Epithelial cell of prostate (primary cell): ENCODE measurements at regions not wholly inside any gene's neighbourhood (a gene's known extent, or its start where the extent isn't known, plus 50 kb on each side); places are given as distances from the start of the nearest gene placed in this dataset.

Experiments
- DNase-seq: peaks from one replicate; pipeline ENCODE4 v3.0.0-alpha.2; 2011; ENCODE audit warnings: low read depth, low spot score
- H3K27ac ChIP-seq: fragments of 450-650 bp; 2 replicates; pipeline ENCODE4 v1.5.1; 2017; ENCODE audit warnings: mild to moderate bottlenecking

DNA sequence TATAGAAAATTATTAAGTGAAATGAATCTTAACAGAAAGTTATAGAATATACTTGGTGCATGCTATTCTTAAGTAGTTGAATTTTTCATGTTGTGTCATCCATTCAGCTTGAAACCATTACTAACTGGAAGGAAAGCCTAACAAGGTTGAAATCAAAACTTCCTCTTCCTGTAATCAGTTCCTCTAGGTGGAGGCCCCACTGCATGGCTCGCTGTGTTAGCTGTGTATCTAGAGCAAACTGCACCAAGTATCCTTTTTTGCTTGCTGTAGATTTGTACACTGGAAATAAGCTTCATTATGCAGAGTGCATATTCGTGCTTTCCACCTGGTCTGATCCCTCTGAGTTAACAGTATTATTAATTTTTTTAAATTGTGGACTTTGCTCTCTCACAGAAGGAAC, 1146.1 kb downstream of the EFNB2 start:
- no peak overlapping the region for H3K27ac ChIP-seq
- DNase-seq: no peak

- no peak overlapping the region for H3K27ac ChIP-seq
- DNase-seq: no peak
Measured at GRCh38 chr13:105377452-105377851, 1158.0 kb downstream of the EFNB2 start.

- no peak for DNase-seq
- H3K27ac ChIP-seq: no peak overlapping the region
Measured at GRCh38 chr13:105370011-105370650, 1165.3 kb downstream of the EFNB2 start.

GRCh38 chr13:105368781-105369180, 1166.7 kb downstream of the EFNB2 start:
- DNase-seq: no peak
- no peak overlapping the region for H3K27ac ChIP-seq

DNA sequence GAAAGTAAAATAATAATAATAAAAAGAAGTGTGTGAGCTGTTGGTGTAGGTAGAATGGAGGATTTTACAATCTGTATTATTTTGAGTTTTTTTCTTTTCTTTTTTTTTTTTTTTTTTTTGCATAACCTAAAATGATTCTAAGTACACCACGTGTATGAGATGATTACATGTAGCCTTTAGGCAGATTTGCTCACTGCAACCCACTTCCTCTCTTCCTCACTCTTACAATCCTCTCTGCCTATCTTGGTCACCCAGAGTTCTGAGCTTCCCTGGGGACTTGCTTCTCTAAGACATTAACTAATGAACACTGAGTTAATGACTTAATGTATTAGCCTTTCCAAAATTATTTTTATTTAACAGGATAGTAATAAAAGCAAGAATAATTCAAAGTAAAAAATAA, 1169.6 kb downstream of the EFNB2 start:
- DNase-seq: no peak
- no peak overlapping the region for H3K27ac ChIP-seq

DNA sequence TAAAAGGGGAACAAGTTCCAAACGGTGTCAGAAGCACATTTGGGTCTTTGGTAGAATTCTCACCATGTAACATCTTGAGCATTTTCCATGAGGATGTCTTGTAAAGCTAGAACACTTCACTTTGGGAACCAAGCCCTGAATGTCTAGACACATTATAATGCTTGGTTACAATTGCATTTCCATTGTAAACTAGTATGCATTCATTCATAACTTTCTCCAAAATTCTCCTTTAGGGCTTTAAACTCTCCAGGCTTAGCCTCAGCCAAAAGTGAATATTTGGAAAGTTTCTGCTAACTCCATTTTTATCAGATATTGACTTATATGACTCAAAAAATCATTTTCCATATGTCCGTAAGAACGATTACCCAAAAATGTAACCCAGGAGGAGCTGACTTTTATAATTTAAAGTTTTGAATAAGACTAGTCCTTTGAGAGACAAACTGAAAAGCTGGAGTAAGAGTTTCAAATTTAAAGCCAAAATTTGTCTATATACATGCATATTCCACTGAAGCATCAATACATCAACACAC, 1170.4 kb downstream of the EFNB2 start:
- DNase-seq: no peak

GRCh38 chr13:105364191-105364590, 1171.3 kb downstream of the EFNB2 start:
- no peak overlapping the region for H3K27ac ChIP-seq
- DNase-seq: no peak

More for the DNA sequence above, 1170.4 kb downstream of the EFNB2 start:
- H3K27ac ChIP-seq: no peak overlapping the region

DNA sequence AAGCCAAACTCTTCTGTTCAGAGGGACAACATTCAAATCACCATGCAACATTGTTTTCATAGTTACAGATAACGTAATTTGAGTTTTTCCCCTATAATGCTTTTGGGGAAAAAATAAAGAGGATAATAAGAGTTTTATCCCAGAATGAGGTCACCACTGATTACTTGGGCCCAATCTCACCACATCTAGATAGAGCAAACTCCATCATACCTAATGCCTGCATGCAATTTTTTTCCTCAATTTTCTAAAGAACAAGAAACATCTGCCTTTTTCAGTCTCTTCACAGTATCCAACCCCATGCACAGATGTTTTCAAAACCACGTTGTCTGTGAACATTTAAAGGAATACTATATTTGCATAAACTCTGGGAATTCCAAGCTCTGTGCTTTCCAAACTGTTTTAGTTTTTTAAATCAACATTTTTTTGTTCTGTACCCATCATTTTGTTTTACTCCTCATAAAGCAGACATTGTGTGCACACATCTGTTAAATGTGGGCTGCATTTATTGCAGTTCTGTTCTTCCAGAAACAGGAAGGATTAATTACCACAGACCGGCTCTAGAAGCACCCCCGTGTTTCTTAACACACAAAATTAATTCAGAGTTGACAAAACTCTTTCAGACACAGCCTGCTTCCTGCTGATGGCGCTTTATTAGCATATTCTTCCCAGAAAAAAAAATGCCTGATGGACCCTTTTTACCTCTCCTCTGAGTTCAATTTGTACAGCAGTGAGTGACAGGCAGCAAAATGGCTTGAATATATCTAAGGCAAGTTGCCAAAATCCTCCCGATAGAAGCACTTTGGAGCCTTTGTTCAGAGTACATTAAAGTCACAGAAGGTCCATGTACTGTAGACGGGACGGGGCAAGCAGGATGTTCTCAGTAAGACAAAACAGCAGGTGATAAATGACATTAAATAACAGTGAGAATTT, 1171.9 kb downstream of the EFNB2 start:
- H3K27ac ChIP-seq: no peak overlapping the region
- DNase-seq: no peak

GRCh38 chr13:105353654-105354053, 1181.8 kb downstream of the EFNB2 start:
- no peak overlapping the region for H3K27ac ChIP-seq
- DNase-seq: no peak

GRCh38 chr13:105349082-105349723, 1186.3 kb downstream of the EFNB2 start:
- H3K27ac ChIP-seq: no peak overlapping the region
- no peak for DNase-seq

- peak overlapping the region; percentile 49 for H3K27ac ChIP-seq
- DNase-seq: peak; percentile 12
Measured at GRCh38 chr13:105346141-105346775, 1189.2 kb downstream of the EFNB2 start.

GRCh38 chr13:105345730-105346129, 1189.7 kb downstream of the EFNB2 start:
- peak overlapping the region; percentile 49 for H3K27ac ChIP-seq
- DNase-seq: no peak

- no peak for DNase-seq
- peak overlapping the region; percentile 49 for H3K27ac ChIP-seq
Measured at GRCh38 chr13:105345131-105345530, 1190.3 kb downstream of the EFNB2 start.

GRCh38 chr13:105343134-105343806, 1192.2 kb downstream of the EFNB2 start:
- no peak for DNase-seq

DNA sequence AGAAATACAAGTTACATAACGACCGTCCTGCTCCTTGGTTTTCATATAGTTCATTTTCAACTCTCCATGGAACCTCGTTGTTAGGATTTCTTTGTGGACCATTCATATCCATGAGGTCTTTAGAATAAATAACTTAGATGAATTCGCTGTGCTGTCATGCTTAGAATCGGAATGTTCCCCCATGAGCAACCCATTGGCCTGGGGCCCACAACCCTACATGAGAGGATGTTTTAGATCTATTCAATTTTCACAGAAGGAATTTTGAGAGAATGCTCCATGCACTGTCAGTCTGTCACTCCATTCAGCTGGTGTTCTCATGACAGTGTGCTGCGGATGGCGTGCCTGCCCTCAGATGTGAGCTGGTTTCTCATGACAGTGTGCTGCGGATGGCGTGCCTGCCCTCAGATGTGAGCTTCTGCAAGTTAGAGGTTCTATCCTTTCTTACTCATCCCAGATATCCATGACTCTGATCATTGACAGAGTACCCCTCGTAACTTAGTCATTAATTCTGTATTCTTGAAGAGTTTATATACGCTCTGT, 1193.1 kb downstream of the EFNB2 start:
- H3K27ac ChIP-seq: no peak overlapping the region
- DNase-seq: no peak

More at GRCh38 chr13:105343134-105343806, 1192.2 kb downstream of the EFNB2 start:
- no peak overlapping the region for H3K27ac ChIP-seq

DNA sequence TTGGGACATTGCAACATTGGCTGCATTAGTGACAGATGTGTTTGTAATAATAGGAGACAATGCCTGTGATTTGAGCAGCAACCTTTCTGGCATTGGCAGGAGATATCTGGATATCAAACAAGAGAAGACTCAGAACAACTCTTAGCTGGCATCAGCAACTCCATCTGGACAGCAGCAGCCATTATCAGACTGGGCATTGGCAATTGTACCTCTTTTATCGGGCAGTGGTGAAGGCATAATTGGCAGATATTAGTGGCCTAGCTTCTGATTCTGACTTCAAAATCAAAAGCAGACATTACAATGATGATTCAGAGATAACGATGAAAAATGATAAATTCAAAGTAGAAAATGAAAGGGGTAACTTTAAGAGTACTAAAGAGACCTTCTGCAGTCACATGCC, 1193.7 kb downstream of the EFNB2 start:
- no peak for DNase-seq
- H3K27ac ChIP-seq: no peak overlapping the region

- no peak overlapping the region for H3K27ac ChIP-seq
- DNase-seq: no peak
Measured at GRCh38 chr13:105341256-105341655, 1194.2 kb downstream of the EFNB2 start.

DNA sequence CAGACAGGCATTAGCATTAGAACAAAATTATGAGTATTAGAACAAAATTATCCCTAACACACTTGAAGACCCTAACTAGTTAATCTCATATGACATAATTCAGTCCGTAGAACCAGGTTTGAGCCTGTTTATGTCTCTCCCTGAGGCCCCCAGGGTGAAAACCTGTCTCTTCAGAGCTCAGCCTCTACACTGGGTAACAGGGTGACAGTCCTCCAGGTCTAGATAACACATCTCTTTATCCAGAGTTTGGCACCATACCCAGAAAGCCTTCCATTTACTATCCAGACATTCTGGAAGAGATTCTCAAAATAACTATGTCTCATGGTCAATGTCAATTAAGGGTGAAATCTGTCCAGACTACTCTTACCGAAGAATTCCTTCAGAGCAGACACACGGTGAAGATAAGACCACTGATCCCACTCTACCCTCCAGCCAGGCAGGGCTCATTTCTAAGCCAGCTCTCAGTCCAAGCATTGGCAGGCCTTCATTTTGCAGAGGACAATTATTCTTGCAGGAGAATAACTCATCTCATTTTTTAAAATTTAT, 1195.3 kb downstream of the EFNB2 start:
- DNase-seq: no peak
- no peak overlapping the region for H3K27ac ChIP-seq

DNA sequence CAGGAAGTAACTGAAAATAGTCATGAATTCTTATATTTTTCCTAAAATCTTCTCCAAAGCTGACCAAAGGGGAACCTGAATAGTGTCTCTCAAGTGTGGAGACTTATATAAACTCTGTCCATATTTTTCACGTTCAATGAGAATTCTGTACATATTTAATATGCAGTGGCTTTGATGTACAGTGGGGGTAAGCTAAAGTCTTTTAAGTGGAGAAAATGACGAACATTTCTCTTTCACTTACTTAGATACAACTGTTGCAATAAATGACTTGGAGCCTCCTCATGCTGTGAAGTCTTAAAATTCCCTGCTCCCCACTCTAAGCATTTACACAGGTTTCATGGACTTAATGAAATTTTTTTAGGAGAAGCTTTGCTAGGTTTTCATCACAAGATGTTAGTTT, 1196.7 kb downstream of the EFNB2 start:
- no peak overlapping the region for H3K27ac ChIP-seq
- no peak for DNase-seq
